NCI-H2029 (cell line): ENCODE measurements at regions not wholly inside any gene's neighbourhood (a gene's known extent, or its start where the extent isn't known, plus 50 kb on each side); places are given as distances from the start of the nearest gene placed in this dataset.
"Not testable (repeated sequence)": the region's sequence is repeated elsewhere in the genome, so short reads cannot be mapped to it uniquely, and the experiment has no call there.

Source experiments
- DNase-seq: peaks from one replicate; lab custom pipeline; 2025; lab: John Stamatoyannopoulos, UW

- not testable (repeated sequence) for DNase-seq
Observed at GRCh38 chr17:18546514-18547398, 70.2 kb downstream of the LGALS9C start.

GRCh38 chr17:18557086-18557485 lies 80.5 kb downstream of the LGALS9C start:
- not testable (repeated sequence) for DNase-seq

- not testable (repeated sequence) for DNase-seq
Observed at GRCh38 chr17:18563381-18564098, 80.7 kb downstream of the TBC1D28 start.

- peak; percentile 0 for DNase-seq
Observed at GRCh38 chr17:18564099-18564448, 80.1 kb downstream of the TBC1D28 start.

GRCh38 chr17:18568108-18568995 lies 75.8 kb downstream of the TBC1D28 start:
- DNase-seq, result not testable (repeated sequence)

GRCh38 chr17:18569489-18569913 lies 74.7 kb downstream of the TBC1D28 start:
- DNase-seq, result not testable (repeated sequence)

GRCh38 chr17:18572536-18572935 lies 71.7 kb downstream of the TBC1D28 start:
- not testable (repeated sequence) for DNase-seq

GRCh38 chr17:18574137-18574536 lies 70.1 kb downstream of the TBC1D28 start:
- DNase-seq, result not testable (repeated sequence)
